CD14-positive monocyte (primary cell): ENCODE measurements at regions not wholly inside any gene's neighbourhood (a gene's known extent, or its start where the extent isn't known, plus 50 kb on each side); places are given as distances from the start of the nearest gene placed in this dataset.

Experiments used
- DNase-seq, 3 donors: peaks; one replicate each; pipeline ENCODE4 v3.0.0-alpha.2; 2011 to 2022
- H2AFZ ChIP-seq: 2 replicates; pipeline ENCODE4 v1.6.0; 2012; ENCODE audit warnings: mild to moderate bottlenecking, low read depth, low read length, inconsistent platforms; ENCODE audit not compliant: insufficient read depth, poor library complexity, severe bottlenecking
- H3K27ac ChIP-seq, 2 donors: 1 replicate in 1 of 2; 2 replicates in 1 of 2; pipeline ENCODE4 v1.5.1; 2012 to 2013; ENCODE audit warnings: low read length in 2 of 2, control low read depth in 1 of 2, inconsistent platforms in 1 of 2, low read depth in 1 of 2, mild to moderate bottlenecking in 1 of 2
- H3K27me3 ChIP-seq, 2 donors: one replicate each; pipeline versions ENCODE4 v1.6.0 to v1.6.1; 2011 to 2013; ENCODE audit warnings: low read length in 2 of 2; ENCODE audit not compliant: control insufficient read depth in 2 of 2, insufficient read depth in 2 of 2
- H3K36me3 ChIP-seq, 2 donors: replicated peaks in 1 of 2; 1 replicate in 1 of 2; 2 replicates in 1 of 2; pipeline versions ENCODE4 v1.5.1 to v1.6.1; 2012 to 2013; ENCODE audit warnings: low read length in 2 of 2, control low read depth in 1 of 2, inconsistent platforms in 1 of 2, mild to moderate bottlenecking in 1 of 2; ENCODE audit not compliant: insufficient read depth in 2 of 2, control insufficient read depth in 1 of 2
- H3K4me1 ChIP-seq, 2 donors: 1 replicate in 1 of 2; 2 replicates in 1 of 2; pipeline versions ENCODE4 v1.5.1 to v1.6.1; 2012 to 2013; ENCODE audit warnings: low read length in 2 of 2, control low read depth in 1 of 2, inconsistent platforms in 1 of 2, mild to moderate bottlenecking in 1 of 2, moderate library complexity in 1 of 2; ENCODE audit not compliant: insufficient read depth in 2 of 2, control insufficient read depth in 1 of 2
- H3K4me2 ChIP-seq: replicated peaks from 2 replicates; pipeline ENCODE3; 2012; ENCODE audit warnings: low read length, moderate library complexity, mild to moderate bottlenecking; ENCODE audit not compliant: poor library complexity, severe bottlenecking; ENCODE audit errors: extremely low read depth
- H3K4me3 ChIP-seq, 3 experiments: fragments of 200-600 bp in 1 of 3; sonication (generic) in 1 of 3; replicated peaks in 1 of 3; 1 replicate in 2 of 3; 2 replicates in 1 of 3; pipeline ENCODE4 v1.5.1; 2011 to 2013; ENCODE audit warnings: low read length in 3 of 3, mild to moderate bottlenecking in 3 of 3, control low read depth in 2 of 3, low read depth in 2 of 3, inconsistent platforms in 1 of 3, moderate library complexity in 1 of 3
- H3K79me2 ChIP-seq: 2 replicates; pipeline ENCODE4 v1.6.0; 2012; ENCODE audit warnings: mild to moderate bottlenecking, control low read depth, inconsistent platforms, low read length, moderate library complexity; ENCODE audit not compliant: insufficient read depth
- H3K9ac ChIP-seq: 2 replicates; pipeline ENCODE4 v1.6.0; 2017; ENCODE audit warnings: low read length, mild to moderate bottlenecking; ENCODE audit not compliant: insufficient read depth, poor library complexity, severe bottlenecking
- H3K9me3 ChIP-seq, 2 donors: replicated peaks in 1 of 2; 1 replicate in 1 of 2; 2 replicates in 1 of 2; pipeline versions ENCODE4 v1.5.1 to v1.6.1; 2012 to 2013; ENCODE audit warnings: low read length in 2 of 2, control low read depth in 1 of 2; ENCODE audit not compliant: control insufficient read depth in 1 of 2, insufficient read depth in 1 of 2
- H4K20me1 ChIP-seq: 2 replicates; pipeline ENCODE4 v1.6.0; 2012; ENCODE audit warnings: mild to moderate bottlenecking, low read length, control low read depth, moderate library complexity; ENCODE audit not compliant: insufficient read depth
- H3K27ac Mint-ChIP-seq, 7 donors: one replicate each; pipeline ENCODE4 v1.8.0; 2020; ENCODE audit warnings: mild to moderate bottlenecking in 7 of 7, mixed read lengths in 7 of 7, moderate library complexity in 6 of 7, inconsistent platforms in 2 of 7
- H3K27me3 Mint-ChIP-seq, 3 donors: one replicate each; pipeline ENCODE4 v1.8.0; 2021 to 2022; ENCODE audit warnings: low read depth in 3 of 3, mild to moderate bottlenecking in 3 of 3, mixed read lengths in 3 of 3, moderate library complexity in 3 of 3, inconsistent platforms in 1 of 3
- H3K36me3 Mint-ChIP-seq, 2 donors: one replicate each; pipeline ENCODE4 v1.8.0; 2020; ENCODE audit warnings: mixed read lengths in 2 of 2, inconsistent platforms in 1 of 2, mild to moderate bottlenecking in 1 of 2
- H3K4me1 Mint-ChIP-seq: one replicate; pipeline ENCODE4 v1.8.0; 2020; ENCODE audit warnings: mild to moderate bottlenecking, mixed read lengths
- H3K4me3 Mint-ChIP-seq, 2 donors: one replicate each; pipeline ENCODE4 v1.8.0; 2020; ENCODE audit warnings: mild to moderate bottlenecking in 2 of 2, mixed read lengths in 2 of 2, moderate library complexity in 1 of 2
- H3K9me3 Mint-ChIP-seq, 7 donors: one replicate each; pipeline ENCODE4 v1.8.0; 2020 to 2022; ENCODE audit warnings: mixed read lengths in 7 of 7, mild to moderate bottlenecking in 6 of 7, moderate library complexity in 6 of 7, inconsistent platforms in 2 of 7
- CTCF ChIP-seq: fragments of 200-600 bp; IDR thresholded peaks from one replicate; pipeline ENCODE4 v1.8.0; 2022; ENCODE audit warnings: antibody characterized with exemption, mild to moderate bottlenecking
- WGBS: methylation state at CpG from one replicate; pipeline ENCODE4 v1.1.5; 2013; ENCODE audit warnings: missing lambda C conversion rate; ENCODE audit not compliant: insufficient coverage; 5-methylcytosine and 5-hydroxymethylcytosine counted together
- intact Hi-C, 2 donors: fragments of 100-400 bp; cut with micrococcal nuclease; formaldehyde crosslinking; loops; one replicate each; pipeline versions ENCODE4 v1.15.0 to v1.15.1; 2023

GRCh38 chr1:187627516-187627915 is 798.8 kb downstream of the PLA2G4A start:
- no peaks in the 10 kb centered on the region for H3K36me3 Mint-ChIP-seq
- H3K27me3 Mint-ChIP-seq = no peaks in the 10 kb centered on the region
- intact Hi-C loops = no loop called here
- Histone ChIP-seq H3K4me2 (no peak overlapping the region), H3K9me3 (peaks cover 18 to 19% of the 10 kb centered on the region in 2 donors), H3K36me3 (no peaks in the 10 kb centered on the region), H3K27me3 (no peaks in the 10 kb centered on the region), H3K27ac (no peak overlapping the region), H2AFZ (no peak overlapping the region), H3K79me2 (no peaks in the 10 kb centered on the region), H4K20me1 (no peaks in the 10 kb centered on the region), H3K9ac (no peak overlapping the region), H3K4me1 (no peaks in the 10 kb centered on the region), H3K4me3 (no peak overlapping the region)
- no peak overlapping the region for H3K27ac Mint-ChIP-seq
- no peak overlapping the region for H3K4me3 Mint-ChIP-seq
- TF ChIP-seq CTCF = no peak
- WGBS = 94% methylated on average over 2 of the region's 2 CpGs
- peaks cover 7 to 19% (median 12%) of the 10 kb centered on the region in 7 donors for H3K9me3 Mint-ChIP-seq
- H3K4me1 Mint-ChIP-seq = no peaks in the 10 kb centered on the region
- no peak for DNase-seq

GRCh38 chr1:187629075-187629474 is 800.3 kb downstream of the PLA2G4A start:
- no peak overlapping the region for H3K27ac ChIP-seq
- H3K79me2 ChIP-seq = no peaks in the 10 kb centered on the region
- H4K20me1 ChIP-seq = no peaks in the 10 kb centered on the region
- Mint-ChIP-seq H3K27ac (no peak overlapping the region), H3K4me3 (no peak overlapping the region), H3K9me3 (peaks cover 8 to 22% (median 11%) of the 10 kb centered on the region in 7 donors), H3K27me3 (no peaks in the 10 kb centered on the region), H3K4me1 (no peaks in the 10 kb centered on the region), H3K36me3 (no peaks in the 10 kb centered on the region)
- no peak for DNase-seq
- no peak overlapping the region for H3K9ac ChIP-seq
- intact Hi-C loops = no loop called here
- H3K27me3 ChIP-seq = no peaks in the 10 kb centered on the region
- no peak overlapping the region for H2AFZ ChIP-seq
- TF ChIP-seq CTCF = no peak
- H3K4me3 ChIP-seq = no peak overlapping the region
- peaks cover 18 to 19% of the 10 kb centered on the region in 2 donors for H3K9me3 ChIP-seq
- no peaks in the 10 kb centered on the region for H3K4me1 ChIP-seq
- no peak overlapping the region for H3K4me2 ChIP-seq
- H3K36me3 ChIP-seq = no peaks in the 10 kb centered on the region
